Epidermal melanocyte (primary cell): ENCODE measurements at regions not wholly inside any gene's neighbourhood (a gene's known extent, or its start where the extent isn't known, plus 50 kb on each side); places are given as distances from the start of the nearest gene placed in this dataset.
"Not testable (repeated sequence)": the region's sequence is repeated elsewhere in the genome, so short reads cannot be mapped to it uniquely, and the experiment has no call there.

ENCODE experiments used
- DNase-seq: peaks from one replicate; pipeline ENCODE4 v3.0.0; 2011; ENCODE audit warnings: low spot score; ENCODE audit not compliant: insufficient read length

- no peak for DNase-seq
Measured at GRCh38 chr3:6654670-6655069, 206.2 kb upstream of the GRM7 start.

GRCh38 chr3:6655275-6655674, 205.6 kb upstream of the GRM7 start:
- DNase-seq, result no peak

GRCh38 chr3:6657591-6657990, 203.3 kb upstream of the GRM7 start:
- DNase-seq, result no peak

DNA sequence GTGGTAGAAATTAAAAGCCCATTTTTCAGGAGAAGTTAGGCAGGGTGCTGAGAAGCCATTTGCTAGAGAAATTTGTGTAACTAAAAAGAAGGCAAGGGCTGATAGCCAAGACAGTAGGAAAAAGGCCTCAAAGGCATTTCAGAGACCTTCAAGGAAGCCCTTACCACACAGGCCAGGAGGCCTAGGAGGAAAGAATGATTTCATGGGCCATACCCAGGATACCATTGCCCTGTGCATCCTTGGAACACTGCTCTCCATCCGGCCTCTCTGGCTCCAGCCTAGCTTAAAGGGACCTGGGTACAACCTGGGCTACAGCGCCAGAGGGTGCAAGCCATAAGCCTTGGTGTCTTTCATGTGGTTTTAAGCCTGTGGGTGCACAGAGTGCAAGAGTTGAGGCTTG, 193.6 kb upstream of the GRM7 start:
- no peak for DNase-seq

DNA sequence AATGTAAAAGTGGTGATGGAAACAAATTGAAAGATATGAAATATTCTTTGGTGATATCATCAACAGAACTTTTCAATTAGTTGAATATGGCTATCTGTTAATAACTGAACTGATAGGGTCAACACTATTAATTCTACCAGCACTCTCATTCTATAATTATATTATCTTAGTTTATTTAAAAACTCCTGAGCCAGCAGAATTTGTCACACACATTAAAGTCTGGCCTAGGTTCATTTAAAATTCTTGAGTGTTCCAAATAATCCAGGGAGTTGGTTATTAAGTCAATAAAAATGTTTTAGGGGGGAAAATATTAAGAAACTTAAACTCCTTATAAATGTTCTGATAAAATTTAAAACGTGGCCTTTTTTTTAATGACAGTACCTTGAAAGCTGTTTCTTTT, 189.6 kb upstream of the GRM7 start:
- no peak for DNase-seq

DNA sequence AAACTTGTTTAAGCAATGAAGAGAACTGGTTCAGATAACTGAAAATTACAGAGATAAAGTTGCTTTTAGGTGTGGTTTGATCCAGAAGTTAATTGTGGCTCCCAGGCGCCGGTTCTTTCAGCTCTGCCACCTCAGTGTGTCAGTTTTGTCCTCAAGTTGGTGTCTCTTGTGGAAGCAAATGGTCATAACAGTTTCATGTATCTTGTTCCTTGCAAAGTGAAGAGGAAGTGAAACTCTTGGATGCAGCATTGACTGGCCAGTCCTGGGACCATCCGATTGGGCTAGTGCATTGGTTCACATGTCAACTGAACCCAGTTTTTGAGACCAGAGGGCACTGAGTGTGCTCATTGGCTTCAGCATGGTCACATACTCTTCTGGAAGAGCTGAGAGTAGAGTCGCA, 181.4 kb upstream of the GRM7 start:
- DNase-seq, result no peak

DNA sequence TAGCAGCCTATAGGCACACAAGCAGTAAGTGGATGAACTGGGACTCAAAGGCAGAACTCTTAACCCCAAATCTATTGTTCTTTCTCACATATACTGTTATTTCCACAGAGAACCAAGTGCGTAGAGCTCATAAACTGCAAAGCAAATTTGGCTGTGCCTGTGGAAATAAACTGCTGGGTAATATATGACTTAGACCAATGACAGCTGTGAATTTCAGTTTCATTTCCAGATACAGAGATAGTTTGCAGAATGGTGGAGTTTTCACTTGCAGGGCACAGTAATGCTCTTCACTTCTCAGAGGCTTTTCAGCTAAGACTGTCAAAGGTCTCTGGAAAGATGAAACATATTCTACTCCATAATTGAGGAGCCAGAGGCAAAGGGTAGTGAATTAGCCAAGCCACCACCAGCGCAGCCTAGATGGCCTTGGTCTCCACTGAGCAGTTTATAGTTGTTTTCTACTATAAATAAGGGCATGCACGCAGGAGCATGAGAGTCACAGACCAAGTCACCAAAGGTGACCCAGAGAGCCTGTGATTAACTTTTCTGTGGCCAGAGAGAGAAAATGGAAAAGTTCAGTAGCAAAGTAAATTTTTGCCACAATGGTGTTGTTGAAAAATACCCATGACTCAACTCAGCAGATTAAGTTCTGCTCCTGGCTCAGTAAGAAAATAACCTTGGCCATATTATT, 180.7 kb upstream of the GRM7 start:
- DNase-seq, result no peak

DNA sequence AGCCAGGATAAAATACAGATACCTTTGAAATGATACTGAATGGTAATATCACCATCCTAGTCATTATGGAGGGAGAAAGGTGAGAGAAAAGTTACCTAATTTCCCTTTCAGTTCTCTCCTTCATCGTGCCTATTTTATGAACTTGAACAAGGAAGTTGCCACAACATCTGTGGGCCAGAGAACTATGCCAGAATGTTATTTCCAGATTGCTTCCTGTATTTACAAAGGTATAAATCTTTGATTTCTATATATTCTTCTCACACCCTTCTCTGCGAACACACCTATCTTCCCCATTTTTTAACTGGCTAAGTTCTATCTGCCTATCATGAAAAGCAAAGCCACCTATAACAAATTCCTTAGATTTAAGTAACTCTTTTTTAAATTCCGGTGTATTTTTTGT, 163.6 kb upstream of the GRM7 start:
- no peak for DNase-seq

DNA sequence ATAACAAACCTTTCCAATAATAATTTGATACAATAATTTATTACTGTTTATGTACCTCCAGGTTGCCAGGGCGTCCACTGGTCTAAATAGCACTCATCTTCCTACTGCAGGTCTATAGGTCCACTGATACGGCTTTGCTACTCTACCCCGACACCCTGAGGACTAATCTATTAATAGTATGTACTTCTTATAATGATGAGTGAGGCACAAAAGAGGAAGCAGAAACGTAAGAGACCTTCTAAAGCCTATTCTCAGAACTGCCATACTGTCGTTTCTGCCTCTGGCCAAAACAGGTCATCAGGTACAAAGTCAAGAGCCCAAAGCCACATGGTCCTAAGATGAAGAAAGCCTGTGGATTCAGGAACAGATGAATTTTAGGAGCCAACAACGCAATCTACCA, 163.2 kb upstream of the GRM7 start:
- no peak for DNase-seq

- not testable (repeated sequence) for DNase-seq
Measured at GRCh38 chr3:6704817-6705216, 156.1 kb upstream of the GRM7 start.

DNA sequence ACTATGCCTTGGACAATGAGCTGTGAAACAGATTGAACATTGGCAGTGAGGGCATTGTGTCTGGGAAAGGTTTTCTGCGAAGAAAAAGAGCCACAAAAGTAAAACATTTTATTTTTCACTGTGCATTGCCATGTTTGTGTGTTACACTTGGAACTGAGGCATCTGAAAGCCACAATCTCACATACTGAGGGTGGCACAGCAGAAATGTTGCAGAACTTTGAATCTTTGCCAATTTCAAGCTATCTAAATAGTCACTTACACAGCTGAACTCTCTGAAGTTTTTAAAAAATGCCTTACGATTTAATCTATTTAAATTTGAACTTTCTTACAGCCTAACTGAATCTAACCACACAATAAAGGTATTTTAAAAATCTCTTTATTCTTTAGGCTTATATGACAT, 154.1 kb upstream of the GRM7 start:
- DNase-seq, result no peak

GRCh38 chr3:6709178-6709577, 151.7 kb upstream of the GRM7 start:
- DNase-seq, result no peak

GRCh38 chr3:6714962-6715361, 146.0 kb upstream of the GRM7 start:
- no peak for DNase-seq

GRCh38 chr3:6716420-6716819, 144.5 kb upstream of the GRM7 start:
- no peak for DNase-seq

GRCh38 chr3:6717026-6717943, 143.6 kb upstream of the GRM7 start:
- no peak for DNase-seq

GRCh38 chr3:6719999-6720398, 140.9 kb upstream of the GRM7 start:
- DNase-seq, result no peak

- no peak for DNase-seq
Measured at GRCh38 chr3:6721491-6721890, 139.4 kb upstream of the GRM7 start.

DNA sequence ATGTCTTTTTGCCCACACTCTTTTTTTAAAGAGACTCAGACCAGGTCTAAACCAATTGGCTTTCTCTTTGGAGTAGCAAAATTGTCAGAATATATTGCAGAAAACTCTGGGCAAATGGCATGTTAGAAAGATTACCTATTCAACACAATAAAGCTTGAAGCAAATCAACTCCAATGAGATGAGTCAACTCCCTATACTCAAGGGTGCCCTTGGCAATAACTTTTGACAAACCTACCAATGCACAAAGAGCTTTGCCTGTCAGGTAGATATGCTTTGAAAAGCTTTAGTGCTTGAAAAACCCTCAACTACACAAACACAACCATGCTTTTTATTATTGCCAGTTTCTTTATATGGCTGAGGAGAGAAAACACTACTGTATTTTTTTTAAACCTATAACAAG, 137.7 kb upstream of the GRM7 start:
- no peak for DNase-seq

DNA sequence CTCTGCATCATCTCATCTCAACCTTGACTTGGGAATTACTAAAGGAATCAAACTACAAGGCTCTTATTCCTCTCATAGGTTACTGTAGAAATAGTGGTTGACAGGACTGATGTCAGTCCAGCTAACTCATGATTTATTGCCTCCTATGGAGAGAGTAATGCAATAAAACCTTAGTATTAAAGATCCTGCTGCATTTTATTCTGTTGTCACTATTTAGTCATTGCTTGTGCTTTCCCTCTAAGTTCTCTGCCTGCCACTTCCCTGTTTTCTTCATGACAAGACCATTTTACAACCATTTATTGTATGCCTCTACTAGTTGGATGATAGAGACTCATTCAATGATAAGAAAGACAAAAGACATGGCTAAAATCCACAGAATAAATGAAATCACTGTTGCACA, 134.1 kb upstream of the GRM7 start:
- no peak for DNase-seq

DNA sequence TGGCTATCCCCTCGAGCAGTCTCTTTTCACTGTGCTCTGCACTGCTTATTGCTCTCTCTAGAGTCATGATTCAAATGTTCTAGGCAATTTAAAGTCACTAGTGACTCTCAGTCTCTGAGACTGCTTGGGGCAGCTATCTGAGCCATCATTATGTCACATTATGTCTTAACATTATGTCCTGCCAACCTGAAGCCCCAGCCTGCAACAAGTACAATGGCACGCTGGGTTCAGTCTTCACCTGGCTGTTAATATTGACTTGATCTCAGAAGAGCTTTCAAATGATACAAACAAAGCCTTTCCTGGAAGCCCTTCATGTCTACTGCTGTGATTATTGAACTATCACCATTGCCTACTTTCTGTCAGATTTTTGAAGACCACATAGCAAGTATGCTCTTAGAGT, 128.1 kb upstream of the GRM7 start:
- DNase-seq, result no peak

- no peak for DNase-seq
Measured at GRCh38 chr3:6733699-6734394, 127.1 kb upstream of the GRM7 start.

GRCh38 chr3:6734395-6734746, 126.5 kb upstream of the GRM7 start:
- no peak for DNase-seq
